Stomach (tissue), 4 donors: ENCODE measurements at regions not wholly inside any gene's neighbourhood (a gene's known extent, or its start where the extent isn't known, plus 50 kb on each side); places are given as distances from the start of the nearest gene placed in this dataset.

Experiments used
- EP300 ChIP-seq: sonication (generic); formaldehyde crosslinking; IDR thresholded peaks from one replicate; pipeline ENCODE4 v1.6.1; 2017; ENCODE audit warnings: antibody characterized with exemption
- POLR2A ChIP-seq, 4 donors: fragments of 450-650 bp; IDR thresholded peaks; one replicate each; pipeline ENCODE4 v1.6.1; 2016; ENCODE audit warnings: antibody characterized with exemption in 4 of 4, control low read depth in 2 of 4, mild to moderate bottlenecking in 1 of 4, moderate library complexity in 1 of 4
- TF ChIP-seq, protein P1 (sequence below), 7 experiments: fragments of 450-650 bp in 4 of 7; fragments of 200-600 bp in 3 of 7; sonication (generic) in 3 of 7; IDR thresholded peaks; one replicate each; pipeline ENCODE4 v1.5.1; 2016 to 2019; ENCODE audit warnings: antibody characterized with exemption in 7 of 7, control low read depth in 2 of 7, mild to moderate bottlenecking in 1 of 7

DNA sequence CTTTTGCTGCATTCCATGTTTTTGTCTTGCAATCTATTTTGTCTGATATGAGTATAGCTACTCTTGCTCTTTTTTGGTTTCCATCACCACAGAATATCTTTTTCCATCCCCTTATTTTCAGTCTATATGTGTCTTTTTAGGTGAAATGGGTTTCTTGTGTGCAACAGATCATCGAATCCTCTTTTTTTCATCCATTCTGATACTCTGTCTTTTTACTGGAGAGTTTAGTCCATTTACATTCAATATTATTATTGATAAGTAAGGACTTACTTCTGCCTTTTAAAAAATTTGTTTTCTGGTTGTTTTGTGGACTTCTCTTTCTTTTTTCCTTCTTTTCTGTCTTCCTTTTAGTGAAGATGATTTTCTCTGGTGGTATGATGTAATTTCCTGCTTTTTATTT is 64.6 kb upstream of the CD55 start:
- TF ChIP-seq POLR2A (IDR thresholded peaks at IDR 0.05), result no peak
- TF ChIP-seq, protein P1, sequence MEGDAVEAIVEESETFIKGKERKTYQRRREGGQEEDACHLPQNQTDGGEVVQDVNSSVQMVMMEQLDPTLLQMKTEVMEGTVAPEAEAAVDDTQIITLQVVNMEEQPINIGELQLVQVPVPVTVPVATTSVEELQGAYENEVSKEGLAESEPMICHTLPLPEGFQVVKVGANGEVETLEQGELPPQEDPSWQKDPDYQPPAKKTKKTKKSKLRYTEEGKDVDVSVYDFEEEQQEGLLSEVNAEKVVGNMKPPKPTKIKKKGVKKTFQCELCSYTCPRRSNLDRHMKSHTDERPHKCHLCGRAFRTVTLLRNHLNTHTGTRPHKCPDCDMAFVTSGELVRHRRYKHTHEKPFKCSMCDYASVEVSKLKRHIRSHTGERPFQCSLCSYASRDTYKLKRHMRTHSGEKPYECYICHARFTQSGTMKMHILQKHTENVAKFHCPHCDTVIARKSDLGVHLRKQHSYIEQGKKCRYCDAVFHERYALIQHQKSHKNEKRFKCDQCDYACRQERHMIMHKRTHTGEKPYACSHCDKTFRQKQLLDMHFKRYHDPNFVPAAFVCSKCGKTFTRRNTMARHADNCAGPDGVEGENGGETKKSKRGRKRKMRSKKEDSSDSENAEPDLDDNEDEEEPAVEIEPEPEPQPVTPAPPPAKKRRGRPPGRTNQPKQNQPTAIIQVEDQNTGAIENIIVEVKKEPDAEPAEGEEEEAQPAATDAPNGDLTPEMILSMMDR (IDR thresholded peaks at IDR 0.05), result no peak
- no peak for TF ChIP-seq EP300
